Neural progenitor cell (in vitro differentiated cells): ENCODE measurements at regions not wholly inside any gene's neighbourhood (a gene's known extent, or its start where the extent isn't known, plus 50 kb on each side); places are given as distances from the start of the nearest gene placed in this dataset.

ENCODE experiments used
- CTCF ChIP-seq: fragments of 200-600 bp; sonication (generic); IDR thresholded peaks from 2 replicates; pipeline ENCODE4 v1.5.1; 2017; ENCODE audit warnings: antibody characterized with exemption, mild to moderate bottlenecking
- EZH2 ChIP-seq: fragments of 200-600 bp; sonication (generic); IDR thresholded peaks from 2 replicates; pipeline ENCODE4 v1.6.1; 2017; ENCODE audit warnings: antibody characterized with exemption, mild to moderate bottlenecking, moderate library complexity

DNA sequence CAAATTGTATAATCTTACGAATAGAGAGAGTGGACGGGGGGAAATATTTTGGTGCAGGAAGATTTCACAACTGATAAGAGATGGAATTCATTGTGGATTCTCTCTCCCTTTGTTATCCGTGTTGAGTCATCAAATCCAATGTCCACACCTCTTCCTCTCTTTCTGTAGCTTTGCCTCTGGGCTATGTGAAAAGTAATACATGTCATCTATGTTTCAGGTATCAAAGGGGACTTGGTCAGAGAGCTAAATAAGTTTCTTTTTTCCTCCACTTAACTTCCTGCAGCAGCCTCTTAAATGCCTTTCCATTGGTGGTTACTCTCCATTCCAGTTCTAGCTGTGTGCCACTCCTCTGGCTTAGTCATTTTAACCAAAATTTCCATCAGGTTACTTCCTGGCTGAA lies 169.3 kb upstream of the NXPH2 start:
- TF ChIP-seq CTCF (no peak), EZH2 (no peak)
